GM12891 (cell line): ENCODE measurements at regions not wholly inside any gene's neighbourhood (a gene's known extent, or its start where the extent isn't known, plus 50 kb on each side); places are given as distances from the start of the nearest gene placed in this dataset.

Source experiments
- PAX5 ChIP-seq: IDR thresholded peaks from 2 replicates; pipeline ENCODE4 v1.6.1; 2011; ENCODE audit warnings: low read length, moderate library complexity, mild to moderate bottlenecking; ENCODE audit not compliant: insufficient read depth, severe bottlenecking
- POLR2A ChIP-seq: IDR thresholded peaks from 2 replicates; pipeline ENCODE4 v1.6.1; 2011; ENCODE audit warnings: low read depth, low read length, control low read depth
- POLR2AphosphoS5 ChIP-seq: IDR thresholded peaks from 2 replicates; pipeline ENCODE4 v1.6.1; 2011; ENCODE audit warnings: low read depth, low read length, control low read depth
- SPI1 ChIP-seq: IDR thresholded peaks from 2 replicates; pipeline ENCODE4 v1.6.1; 2011; ENCODE audit warnings: low read depth, low read length, control low read depth

DNA sequence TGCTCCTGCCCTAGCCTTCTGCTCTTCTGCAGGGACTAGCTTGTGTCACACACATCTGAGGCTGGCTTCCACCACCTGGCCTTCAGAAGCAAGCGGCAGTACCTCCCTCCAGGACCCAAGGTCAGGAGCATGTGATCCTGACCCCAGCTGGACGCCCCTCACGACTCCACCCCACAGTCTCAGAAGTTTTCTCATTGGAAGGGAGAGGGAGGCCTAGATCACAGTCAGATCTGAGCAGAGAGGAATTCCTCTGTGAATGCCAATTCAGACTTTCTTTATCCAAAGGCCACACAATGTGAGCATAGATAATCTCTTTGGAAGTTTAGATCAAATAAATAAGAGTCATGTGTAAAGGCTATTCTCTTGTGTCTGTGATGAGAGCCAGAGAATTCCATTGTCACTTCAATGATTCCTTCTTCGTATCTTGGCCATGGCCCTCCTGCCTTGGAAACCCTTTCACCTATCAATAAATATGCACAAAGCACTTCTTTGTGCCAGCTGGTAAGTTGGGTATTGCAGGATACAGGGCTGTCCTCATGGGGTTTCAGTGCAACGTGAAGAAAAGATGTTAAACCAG is 142.9 kb downstream of the SNX19 start:
- TF ChIP-seq POLR2A (no peak), PAX5 (no peak), SPI1 (no peak), POLR2AphosphoS5 (no peak)
